CD1c-positive myeloid dendritic cell (primary cell): ENCODE measurements at regions not wholly inside any gene's neighbourhood (a gene's known extent, or its start where the extent isn't known, plus 50 kb on each side); places are given as distances from the start of the nearest gene placed in this dataset.
"Not testable (repeated sequence)": the region's sequence is repeated elsewhere in the genome, so short reads cannot be mapped to it uniquely, and the experiment has no call there.

Source experiments
- DNase-seq: peaks from one replicate; pipeline ENCODE4 v3.0.0-alpha.2; 2016; ENCODE audit errors: extremely low spot score

DNA sequence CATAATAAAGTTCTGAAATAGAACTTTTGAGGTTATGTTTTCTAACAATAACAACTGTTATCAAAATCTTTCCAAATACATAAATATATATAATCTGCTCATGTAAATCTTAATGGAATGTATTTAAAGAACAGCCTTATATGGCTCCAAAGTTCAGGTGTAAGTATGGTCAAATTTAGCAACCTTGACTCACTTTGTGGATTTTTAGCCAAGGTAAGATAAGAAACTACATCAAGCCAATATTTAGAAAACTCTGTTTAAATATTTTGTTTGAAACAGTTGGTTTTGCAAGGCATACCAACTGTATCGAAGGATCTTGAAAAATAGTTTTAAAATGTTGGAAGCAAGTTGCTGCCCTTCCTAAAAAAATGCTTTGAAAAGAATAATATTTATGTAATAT is 228.9 kb upstream of the SEMA3D start:
- DNase-seq, result no peak

DNA sequence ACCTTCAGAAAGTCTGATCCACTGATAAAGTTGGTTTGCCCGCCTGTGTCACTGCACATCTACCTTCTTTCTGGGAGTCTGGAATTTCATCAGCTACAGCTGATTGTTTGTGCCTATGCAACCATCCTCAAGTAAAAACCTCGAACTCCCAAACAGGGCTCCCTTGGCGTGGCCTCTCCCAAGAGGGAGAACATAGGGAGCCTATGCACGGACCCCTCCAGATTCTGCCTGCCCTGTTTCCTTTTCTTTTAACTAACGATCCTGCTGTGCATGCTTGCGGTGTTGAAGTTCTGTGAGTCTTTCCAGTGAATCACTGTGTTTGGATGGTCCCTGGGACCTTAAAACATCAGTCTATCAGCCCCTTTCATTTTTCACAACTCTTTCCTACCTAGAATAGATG is 226.9 kb upstream of the SEMA3D start:
- DNase-seq, result no peak

DNA sequence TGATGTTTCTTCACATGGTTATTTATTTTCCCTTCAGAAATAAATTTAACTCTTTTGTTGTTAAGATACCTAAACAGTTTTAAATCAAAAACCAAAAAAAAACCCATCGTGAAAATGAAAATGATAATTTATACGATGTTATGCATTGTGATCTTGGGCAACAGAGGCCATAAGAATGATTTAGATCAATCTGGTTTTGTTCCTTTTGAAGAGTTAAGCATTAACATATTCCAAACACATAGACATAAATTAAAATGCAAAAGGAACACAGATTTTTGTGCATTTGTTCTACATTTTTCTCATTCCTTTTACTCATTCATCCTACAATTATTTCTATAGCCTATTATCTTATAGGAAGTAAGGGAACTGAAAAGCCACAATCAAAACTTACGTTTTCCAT is 226.1 kb upstream of the SEMA3D start:
- no peak for DNase-seq

DNA sequence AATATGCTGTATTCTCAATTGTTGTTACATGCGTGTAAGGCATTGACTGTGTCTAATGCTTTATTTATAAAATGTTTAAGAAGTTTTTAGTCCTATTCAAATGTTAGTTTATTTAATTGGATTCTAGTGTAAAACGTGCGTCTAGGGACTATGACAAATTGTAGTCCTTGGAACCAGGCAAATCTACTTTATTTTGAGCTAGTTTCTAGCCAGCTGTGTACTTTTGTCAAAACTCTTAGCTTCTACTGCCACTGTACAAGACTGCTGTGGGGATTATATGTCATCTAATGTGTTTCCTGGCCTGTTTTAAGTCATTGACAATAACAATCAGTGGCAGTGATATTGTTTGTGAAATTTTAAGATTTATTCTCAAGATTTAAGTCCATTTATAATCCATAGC is 220.5 kb upstream of the SEMA3D start:
- DNase-seq, result no peak

DNA sequence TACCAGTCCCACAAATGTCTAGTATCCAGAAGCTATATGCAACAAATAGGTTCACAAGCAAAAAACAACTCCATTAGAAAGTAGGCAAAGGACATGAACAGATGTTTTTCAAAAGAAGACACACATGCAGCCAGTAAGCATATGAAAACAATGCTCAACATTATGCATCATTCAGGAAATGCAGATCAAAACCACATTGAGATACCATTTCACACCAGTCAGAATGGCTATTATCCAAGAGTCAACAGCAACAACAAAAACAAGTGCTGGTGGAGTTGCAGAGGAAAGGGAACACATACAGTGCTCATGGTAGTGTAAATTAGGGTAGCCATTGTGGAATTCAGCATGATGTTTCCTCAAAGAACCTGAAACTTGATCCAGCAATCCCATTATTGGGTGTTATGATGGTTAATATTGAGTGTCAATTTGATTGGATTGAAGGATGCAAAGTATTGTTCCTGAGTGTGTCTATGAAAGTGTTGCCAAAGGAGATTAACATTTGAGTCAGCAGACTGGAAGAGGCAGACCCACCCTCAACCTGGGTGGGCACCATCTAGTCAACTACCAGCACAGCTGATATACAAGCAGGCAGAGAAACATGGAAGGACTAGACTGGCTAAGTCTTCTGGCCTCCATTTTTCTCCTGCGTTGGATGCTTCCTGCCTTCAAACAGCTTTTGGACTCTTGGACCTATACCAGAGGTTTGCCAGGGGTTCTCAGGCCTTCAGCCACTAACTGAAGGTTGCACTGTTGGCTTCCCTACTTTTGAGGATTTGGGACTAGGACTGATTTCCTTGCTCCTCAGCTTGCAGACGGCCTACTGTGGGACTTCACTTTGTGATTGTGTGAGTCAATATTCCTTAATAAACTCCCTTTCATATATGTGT is 218.4 kb upstream of the SEMA3D start:
- no peak for DNase-seq

DNA sequence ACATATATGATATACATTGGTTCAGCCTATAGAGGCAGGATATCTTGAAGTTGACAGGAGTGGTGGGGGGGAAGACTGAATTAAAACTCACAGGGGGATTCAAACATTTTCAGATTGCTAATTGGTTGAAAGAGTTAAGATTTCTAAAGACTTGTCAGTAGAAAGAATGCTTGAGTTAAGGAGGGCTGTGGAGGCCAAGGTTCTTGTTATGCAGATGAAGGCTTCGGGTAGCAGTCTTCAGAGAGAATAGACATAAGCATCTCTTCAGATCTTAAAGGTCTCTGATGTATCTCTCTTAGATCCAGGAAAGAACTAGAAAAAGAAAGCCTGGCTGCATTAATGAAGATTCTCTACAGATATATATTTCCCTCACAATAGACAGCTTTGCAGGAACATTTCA is 209.8 kb upstream of the SEMA3D start:
- DNase-seq, result no peak

DNA sequence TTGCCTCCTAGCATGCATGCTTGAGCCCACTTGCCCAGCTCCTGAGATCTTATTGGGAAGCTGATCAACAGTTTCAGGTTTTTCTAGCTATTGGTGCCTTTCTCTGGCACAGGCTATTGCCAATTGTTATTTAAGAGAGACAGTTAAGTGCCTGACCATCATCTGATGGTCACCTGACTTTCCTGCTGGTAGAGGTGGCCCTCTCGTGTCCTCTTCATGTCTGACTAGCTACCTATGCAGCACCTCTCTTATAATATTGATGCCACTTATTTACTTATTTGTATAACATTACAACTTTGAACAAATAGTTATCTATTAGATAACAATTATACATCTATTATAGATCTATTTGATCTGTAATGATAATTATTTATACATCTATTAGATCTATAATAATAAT is 205.9 kb upstream of the SEMA3D start:
- no peak for DNase-seq

DNA sequence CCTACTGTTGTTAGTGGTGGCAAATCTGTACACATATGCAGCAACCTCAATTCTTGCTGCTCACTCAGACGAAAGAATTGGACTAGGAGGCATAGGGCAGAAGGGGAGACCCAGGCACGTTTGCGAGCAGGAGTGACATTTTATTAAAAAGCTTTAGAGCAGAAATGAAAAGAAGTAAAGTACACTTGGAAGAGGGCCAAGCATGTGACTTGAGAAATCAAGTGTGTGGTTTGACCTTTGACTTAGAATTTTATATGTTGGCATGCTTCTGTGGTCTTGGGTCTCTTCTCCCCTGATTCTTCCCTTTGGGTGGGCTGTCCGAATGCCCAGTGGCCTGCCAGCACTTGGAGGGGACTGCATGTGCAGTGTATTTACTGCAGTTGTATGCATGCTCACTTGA is 205.5 kb upstream of the SEMA3D start:
- DNase-seq, result no peak

DNA sequence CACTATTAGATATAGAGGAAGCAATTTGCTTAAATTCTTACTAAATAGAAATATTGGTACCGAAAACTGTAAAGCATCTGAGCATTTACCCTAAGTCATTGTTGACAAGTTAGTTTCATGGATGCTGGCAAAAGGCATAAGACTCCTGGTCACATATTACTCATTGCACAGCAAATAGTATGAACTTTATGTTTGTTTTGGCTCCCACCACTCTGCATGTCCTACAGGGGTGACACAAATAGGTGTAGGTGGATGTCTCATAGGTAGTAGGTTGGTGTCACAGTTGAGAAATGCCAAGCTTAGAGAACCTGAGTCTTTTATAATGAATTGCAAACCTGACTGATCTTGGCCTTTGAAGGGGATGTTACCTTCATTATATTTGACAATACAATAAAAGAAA is 199.6 kb upstream of the SEMA3D start:
- DNase-seq, result no peak

DNA sequence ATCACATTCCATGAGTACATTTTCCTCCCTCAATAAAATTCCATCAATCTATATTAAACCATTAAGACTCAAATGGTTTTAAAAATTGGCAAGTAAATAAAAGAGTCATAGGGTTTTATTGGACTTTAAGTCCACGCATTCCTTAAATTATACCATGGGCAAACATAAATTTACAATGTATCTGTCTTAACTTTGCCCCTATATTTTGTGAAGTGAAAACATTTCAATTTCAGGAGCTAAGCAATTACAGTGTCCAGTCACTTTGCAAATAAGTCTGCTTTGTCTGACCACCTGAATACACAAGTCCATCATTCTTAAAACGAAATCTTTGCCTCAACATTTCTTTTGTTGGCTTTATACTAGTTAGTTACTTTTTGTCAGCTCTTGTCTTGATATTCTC is 197.5 kb upstream of the SEMA3D start:
- DNase-seq, result no peak

DNA sequence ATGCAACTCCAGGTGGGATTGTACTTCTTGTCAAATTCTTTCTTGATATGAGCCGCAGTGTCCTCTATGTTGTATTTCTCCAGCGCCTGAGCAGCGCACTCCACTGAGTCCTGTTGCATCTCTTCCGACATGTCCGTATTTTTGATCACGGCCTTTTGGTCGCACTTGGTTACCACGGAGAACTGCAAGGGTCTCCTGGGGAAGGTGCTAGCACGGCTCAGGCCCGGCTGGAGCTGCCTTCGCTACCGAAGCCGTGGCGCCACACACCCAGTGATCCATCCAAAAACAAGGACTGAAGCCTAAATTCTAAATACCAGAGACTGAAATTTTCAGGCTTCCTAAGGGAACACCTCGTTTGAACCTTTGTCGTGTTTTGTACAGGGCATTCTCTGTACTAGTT is 194.4 kb upstream of the SEMA3D start:
- no peak for DNase-seq

DNA sequence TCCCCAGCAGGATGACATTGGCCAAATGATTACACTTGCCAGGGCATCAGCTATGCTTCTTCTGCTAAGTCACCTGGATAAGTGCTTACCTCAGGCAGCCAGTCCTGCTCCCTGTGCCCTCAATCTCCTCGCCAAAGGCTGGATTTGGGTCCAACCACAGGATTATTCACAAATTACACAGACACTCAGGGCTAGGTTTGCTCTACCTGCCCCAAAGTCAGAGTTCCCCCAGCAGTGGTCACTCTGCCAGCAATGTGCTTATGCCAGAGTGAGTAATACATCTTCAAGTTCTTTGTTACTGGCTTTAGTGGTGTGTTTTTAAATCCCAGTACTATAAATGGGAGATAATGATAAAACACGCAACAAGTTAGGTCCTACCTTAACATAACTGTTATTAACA is 189.7 kb upstream of the SEMA3D start:
- DNase-seq, result no peak

DNA sequence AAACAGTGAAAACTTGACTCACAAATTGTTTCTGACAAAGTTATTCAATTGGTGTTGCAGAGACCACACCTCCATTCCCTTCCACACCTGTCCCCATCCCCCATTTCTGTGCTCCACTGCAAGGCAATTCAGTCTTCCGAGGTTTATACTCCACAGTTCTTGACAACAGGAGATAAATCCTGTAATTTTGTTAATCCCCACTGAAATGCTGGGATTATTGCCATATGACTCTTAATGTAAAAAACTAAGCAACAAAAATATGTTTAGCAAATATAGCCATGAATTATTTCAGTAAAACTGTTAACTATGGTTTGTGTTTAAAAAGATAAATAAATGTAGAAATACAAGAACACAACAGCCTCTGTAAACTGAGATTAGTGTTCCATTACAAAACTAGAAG is 170.1 kb upstream of the SEMA3D start:
- no peak for DNase-seq

DNA sequence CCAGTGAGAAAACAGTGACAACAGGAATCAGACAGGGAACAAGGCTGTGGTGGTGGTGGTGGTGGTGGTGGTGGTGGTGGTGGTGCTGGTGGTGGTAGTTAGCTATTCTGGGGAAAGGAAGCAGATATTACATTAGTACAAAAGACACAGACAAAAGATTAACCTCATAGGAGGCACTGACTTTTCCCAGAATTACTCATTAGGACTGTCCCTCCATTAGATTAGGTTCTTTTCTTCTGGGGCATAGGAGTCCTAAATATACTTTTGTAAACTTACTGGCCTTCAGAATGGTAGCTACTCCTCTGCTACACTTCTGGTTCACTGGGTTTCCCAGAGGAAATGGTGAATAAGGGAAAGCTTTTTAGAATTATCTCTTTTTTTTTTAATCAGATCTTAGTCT is 156.6 kb upstream of the SEMA3D start:
- DNase-seq, result no peak

DNA sequence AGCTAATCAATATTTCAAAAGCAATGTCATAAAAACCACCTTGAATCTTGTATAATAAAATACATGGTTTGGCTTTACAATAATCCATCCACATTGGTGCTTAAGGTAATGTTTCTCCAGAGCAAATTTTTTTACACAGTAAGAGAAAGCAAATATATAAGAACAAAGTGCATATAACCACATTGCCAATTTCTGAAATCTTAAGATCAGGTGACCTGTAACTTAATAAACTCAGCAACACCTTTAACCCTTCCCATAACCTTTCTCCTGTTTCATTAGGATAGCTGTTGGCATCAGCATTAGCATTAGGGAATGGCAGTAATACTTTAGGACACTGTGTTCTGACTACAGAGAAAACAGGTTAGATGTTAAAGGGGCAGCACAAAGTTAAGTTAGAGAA is 155.9 kb upstream of the SEMA3D start:
- DNase-seq, result no peak

DNA sequence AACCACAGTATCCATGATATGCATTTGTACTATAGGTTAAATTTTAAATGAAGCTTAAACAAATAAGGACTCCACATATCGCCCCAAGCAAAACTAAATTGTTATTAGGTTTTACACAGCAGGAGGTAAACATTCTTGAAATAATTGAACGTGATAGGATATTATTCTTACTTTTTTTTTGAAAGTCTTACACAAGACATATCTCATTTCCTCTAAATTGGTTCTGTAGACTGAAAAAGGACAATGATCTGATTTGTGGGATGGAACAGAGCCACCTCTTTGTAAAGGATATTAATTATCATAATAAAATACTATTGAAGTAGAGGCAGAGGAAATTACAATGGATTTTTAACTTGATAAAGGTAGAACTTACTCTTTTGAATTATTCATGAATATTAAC is 155.1 kb upstream of the SEMA3D start:
- DNase-seq, result no peak

DNA sequence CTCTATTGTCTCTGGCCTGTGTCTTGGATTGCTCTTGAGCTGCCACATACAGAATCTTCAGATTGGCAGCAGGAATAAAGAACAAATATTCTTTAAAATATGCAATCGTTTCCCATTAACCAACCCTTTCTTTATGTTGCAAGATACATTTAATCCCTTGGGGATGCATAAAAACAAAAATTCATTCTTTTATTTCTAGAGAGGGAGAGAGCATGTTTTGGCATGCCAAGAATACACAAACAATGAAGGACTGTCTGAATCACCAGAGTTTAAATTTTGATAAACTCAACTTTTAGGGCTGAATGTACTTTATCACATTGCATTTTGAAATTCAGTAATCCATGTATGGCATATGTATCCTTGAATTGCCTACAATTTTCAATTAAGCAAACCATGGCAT is 154.3 kb upstream of the SEMA3D start:
- DNase-seq, result no peak

DNA sequence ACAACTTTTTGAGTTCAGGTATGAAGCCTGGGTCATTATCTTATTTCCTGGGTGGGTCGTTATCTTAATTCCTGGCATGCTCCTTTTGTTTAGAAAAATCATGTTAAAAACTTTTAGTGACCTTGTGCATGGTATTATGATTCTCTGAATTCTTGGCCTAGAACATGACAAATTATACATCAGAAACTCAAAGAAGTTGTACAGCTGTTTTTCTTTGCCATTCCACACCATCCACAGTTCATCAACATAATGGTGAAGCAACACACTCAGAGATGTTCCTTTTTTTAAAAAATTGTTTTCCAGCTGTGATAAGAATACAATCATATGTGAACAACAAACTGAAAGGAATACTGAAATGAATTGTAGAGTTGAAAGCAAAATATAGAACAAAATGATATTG is 149.2 kb upstream of the SEMA3D start:
- no peak for DNase-seq

DNA sequence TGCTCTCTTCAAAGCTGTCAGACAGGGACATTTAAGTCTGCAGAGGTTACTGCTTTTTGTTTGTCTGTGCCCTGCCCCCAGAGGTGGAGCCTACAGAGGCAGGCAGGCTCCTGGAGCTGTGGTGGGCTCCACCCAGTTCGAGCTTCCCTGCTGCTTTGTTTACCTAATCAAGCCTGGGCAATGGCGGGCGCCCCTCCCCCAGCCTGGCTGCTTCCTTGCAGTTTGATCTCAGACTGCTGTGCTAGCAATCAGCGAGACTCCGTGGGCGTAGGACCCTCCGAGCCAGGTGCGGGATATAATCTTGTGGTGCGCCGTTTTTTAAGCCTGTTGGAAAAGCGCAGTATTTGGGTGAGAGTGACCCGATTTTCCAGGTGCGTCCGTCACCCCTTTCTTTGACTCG is 148.3 kb upstream of the SEMA3D start:
- not testable (repeated sequence) for DNase-seq

DNA sequence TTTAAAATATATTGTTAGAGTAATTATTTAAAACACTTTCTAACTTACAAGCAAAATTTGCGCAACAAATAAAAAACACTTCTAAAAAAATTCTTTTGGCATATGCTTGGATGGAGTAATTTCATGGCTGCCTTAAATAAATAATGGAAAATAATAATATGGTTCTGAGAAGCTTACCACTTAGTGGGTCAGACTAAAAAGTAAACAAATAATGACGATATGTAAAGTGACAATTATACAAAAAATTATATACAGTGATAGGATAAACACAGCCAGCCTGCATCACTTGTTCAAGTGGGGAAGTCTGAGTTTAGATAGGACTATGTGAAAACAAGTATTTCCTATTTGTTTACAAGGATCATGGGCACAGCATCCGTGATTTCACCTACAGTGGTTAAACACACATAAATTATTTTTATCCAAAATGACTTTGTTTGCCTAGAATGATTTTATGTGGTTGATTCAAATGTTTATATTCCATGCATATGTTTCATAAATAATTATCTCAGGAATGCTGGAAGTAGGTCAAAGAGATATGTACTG is 141.7 kb upstream of the SEMA3D start:
- DNase-seq, result no peak

DNA sequence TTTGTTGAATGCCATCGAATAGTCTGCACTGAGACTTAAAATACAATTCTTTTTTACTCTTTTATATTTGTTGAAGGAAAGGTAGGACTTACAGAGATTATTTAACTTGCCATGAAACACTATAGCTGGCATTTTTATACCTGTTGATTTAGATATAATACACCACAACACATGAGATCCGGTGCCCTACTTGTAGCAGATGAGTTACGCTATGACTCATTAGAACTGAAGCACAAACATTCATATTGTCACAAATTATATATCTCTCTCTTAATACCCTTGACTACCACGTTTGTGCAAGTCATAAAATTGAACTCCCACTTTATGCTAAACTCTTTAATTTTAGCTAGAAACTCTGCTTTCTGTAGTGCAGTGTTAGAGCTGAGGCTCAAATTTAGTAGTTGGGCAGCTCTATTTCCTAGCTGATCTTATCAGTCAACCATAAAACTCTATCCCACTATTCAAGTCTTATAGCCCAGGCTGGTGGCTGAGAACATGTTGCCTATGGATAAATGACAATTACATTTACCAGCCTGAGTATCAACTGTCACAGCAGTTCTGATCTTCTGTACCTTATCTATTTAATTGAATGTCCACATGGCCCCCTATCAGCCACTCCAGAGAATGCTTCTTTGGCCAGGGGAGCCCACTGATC is 137.4 kb upstream of the SEMA3D start:
- DNase-seq, result no peak

DNA sequence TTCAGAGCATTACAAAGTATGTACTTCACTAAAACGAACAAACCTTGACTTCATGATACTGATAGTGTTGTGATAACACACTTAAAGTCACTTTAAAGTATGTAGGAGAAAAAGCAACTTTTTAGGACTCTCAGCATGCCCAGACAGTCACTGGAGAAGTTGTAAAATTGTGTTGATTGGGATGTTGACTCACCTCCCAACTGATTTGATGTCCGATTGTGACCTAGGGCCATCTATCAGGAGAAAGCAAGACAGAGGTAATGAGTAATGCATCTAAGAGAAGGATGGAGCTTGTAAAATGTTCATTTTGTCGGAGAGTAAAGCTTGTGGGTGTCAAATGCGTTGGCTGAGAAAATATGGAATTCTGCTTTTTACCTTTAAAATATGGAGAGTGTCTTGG is 135.4 kb upstream of the SEMA3D start:
- no peak for DNase-seq
